Hematopoietic multipotent progenitor cell treated with erythropoietin and hydrocortisone succinate and interleukin-3 and kit ligand, for 8 days (in vitro differentiated cells): ENCODE measurements at regions not wholly inside any gene's neighbourhood (a gene's known extent, or its start where the extent isn't known, plus 50 kb on each side); places are given as distances from the start of the nearest gene placed in this dataset.
"Not testable (repeated sequence)": the region's sequence is repeated elsewhere in the genome, so short reads cannot be mapped to it uniquely, and the experiment has no call there.

ENCODE experiments used
- DNase-seq: peaks from one replicate; pipeline ENCODE4 v3.0.0-alpha.2; 2015

- not testable (repeated sequence) for DNase-seq
Measured at GRCh38 chr4:52157071-52157470, 106.0 kb downstream of the SPATA18 start.

GRCh38 chr4:52157641-52158316 is 106.7 kb downstream of the SPATA18 start:
- no peak for DNase-seq

GRCh38 chr4:52160859-52161258 is 109.8 kb downstream of the SPATA18 start:
- DNase-seq = no peak

GRCh38 chr4:52164116-52164515 is 113.0 kb downstream of the SPATA18 start:
- no peak for DNase-seq

GRCh38 chr4:52172166-52172565 is 121.1 kb downstream of the SPATA18 start:
- no peak for DNase-seq

GRCh38 chr4:52173470-52174045 is 122.5 kb downstream of the SPATA18 start:
- no peak for DNase-seq

- DNase-seq = no peak
Measured at GRCh38 chr4:52187603-52188002, 136.5 kb downstream of the SPATA18 start.

GRCh38 chr4:52192001-52192400 is 140.9 kb downstream of the SPATA18 start:
- no peak for DNase-seq

GRCh38 chr4:52192721-52193135 is 141.6 kb downstream of the SPATA18 start:
- no peak for DNase-seq

- no peak for DNase-seq
Measured at GRCh38 chr4:52195869-52196268, 144.8 kb downstream of the SPATA18 start.

- DNase-seq = no peak
Measured at GRCh38 chr4:52196606-52197130, 145.6 kb downstream of the SPATA18 start.

- no peak for DNase-seq
Measured at GRCh38 chr4:52197306-52197705, 146.2 kb downstream of the SPATA18 start.

- no peak for DNase-seq
Measured at GRCh38 chr4:52198294-52198693, 147.2 kb downstream of the SPATA18 start.

GRCh38 chr4:52199574-52200338 is 148.7 kb downstream of the SPATA18 start:
- no peak for DNase-seq

GRCh38 chr4:52200339-52200725 is 149.2 kb downstream of the SPATA18 start:
- no peak for DNase-seq

GRCh38 chr4:52201715-52202114 is 150.6 kb downstream of the SPATA18 start:
- DNase-seq = no peak

GRCh38 chr4:52202251-52202779 is 151.2 kb downstream of the SPATA18 start:
- no peak for DNase-seq

GRCh38 chr4:52202931-52203330 is 151.8 kb downstream of the SPATA18 start:
- DNase-seq = no peak

- DNase-seq = no peak
Measured at GRCh38 chr4:52203351-52203750, 152.2 kb downstream of the SPATA18 start.

GRCh38 chr4:52204921-52205320 is 153.8 kb downstream of the SPATA18 start:
- DNase-seq = no peak

- not testable (repeated sequence) for DNase-seq
Measured at GRCh38 chr4:52207146-52207545, 156.0 kb downstream of the SPATA18 start.

GRCh38 chr4:52212702-52213101 is 161.6 kb downstream of the SPATA18 start:
- DNase-seq = no peak

- no peak for DNase-seq
Measured at GRCh38 chr4:52231526-52231925, 180.4 kb downstream of the SPATA18 start.
